ENCODE measurements at regions not wholly inside any gene's neighbourhood (a gene's known extent, or its start where the extent isn't known, plus 50 kb on each side); places are given as distances from the start of the nearest gene placed in this dataset.

DNA sequence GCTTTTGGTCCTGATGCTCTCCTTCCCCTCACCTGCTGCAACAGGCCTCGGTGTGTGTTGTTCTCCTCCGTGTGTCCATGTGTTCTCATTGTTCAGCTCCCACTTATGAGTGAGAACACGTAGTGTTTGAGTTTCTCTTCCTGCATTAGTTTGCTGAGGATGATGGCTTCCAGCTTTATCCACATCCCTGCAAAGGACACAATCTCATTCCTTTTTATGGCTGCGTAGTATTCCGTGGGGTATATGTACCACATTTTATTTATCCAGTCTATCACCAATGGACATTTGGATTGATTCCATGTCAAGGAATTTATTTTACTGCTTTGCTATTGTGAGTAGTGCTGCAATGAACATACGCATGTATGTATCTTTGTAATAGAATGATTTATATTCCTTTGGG, 116.9 kb upstream of the SIRPG start:
- POLR2A ChIA-PET (ENCODE audit: partially characterized antibody), result no interaction called here
- Histone ChIP-seq H3K27ac (ENCODE audit: low read depth, low read length) (no peak overlapping the region), H3K4me1 (ENCODE audit: insufficient read depth, low read length) (peaks cover 14% of the 10 kb centered on the region), H3K36me3 (ENCODE audit: insufficient read depth, low read length) (no peaks in the 10 kb centered on the region), H3K27me3 (ENCODE audit: insufficient read depth, low read length) (no peaks in the 10 kb centered on the region), H3K4me3 (ENCODE audit: low read length in 2 of 2) (no peak overlapping the region), H3K9me3 (ENCODE audit: control insufficient read depth in 1 of 2, low read length in 2 of 2) (no peaks in the 10 kb centered on the region)
- Mint-ChIP-seq H3K4me3 (peak overlapping the region in 1 of 8 donors; percentile 51), H3K9me3 (no peaks in the 10 kb centered on the region), H3K36me3 (no peaks in the 10 kb centered on the region), H3K4me1 (peaks cover 12 to 20% (median 15%) of the 10 kb centered on the region in 4 donors), H3K27me3 (peaks cover 0 to 2% of the 10 kb centered on the region in 2 donors), H3K27ac (no peak overlapping the region)
- intact Hi-C loops (cut with micrococcal nuclease), result no loop called here
- no peak for DNase-seq
- CTCF ChIA-PET (ENCODE audit: partially characterized antibody), result no interaction called here

- no peaks in the 10 kb centered on the region for H3K9me3 ChIP-seq (ENCODE audit: control insufficient read depth in 1 of 2, low read length in 2 of 2)
- H3K4me3 Mint-ChIP-seq, result no peak overlapping the region
- H3K27me3 ChIP-seq (ENCODE audit: insufficient read depth, low read length), result no peaks in the 10 kb centered on the region
- DNase-seq, result no peak
- no peak overlapping the region for H3K27ac Mint-ChIP-seq
- ChIA-PET CTCF (ENCODE audit: partially characterized antibody) (no interaction called here), POLR2A (ENCODE audit: partially characterized antibody) (no interaction called here)
- peaks cover 0 to 2% of the 10 kb centered on the region in 2 donors for H3K27me3 Mint-ChIP-seq
- H3K9me3 Mint-ChIP-seq, result no peaks in the 10 kb centered on the region
- H3K27ac ChIP-seq (ENCODE audit: low read depth, low read length), result no peak overlapping the region
- H3K36me3 Mint-ChIP-seq, result no peaks in the 10 kb centered on the region
- peaks cover 12 to 20% (median 15%) of the 10 kb centered on the region in 4 donors for H3K4me1 Mint-ChIP-seq
- no peak overlapping the region for H3K4me3 ChIP-seq (ENCODE audit: low read length in 2 of 2)
- intact Hi-C loops (cut with micrococcal nuclease), result no loop called here
- H3K36me3 ChIP-seq (ENCODE audit: insufficient read depth, low read length), result no peaks in the 10 kb centered on the region
- H3K4me1 ChIP-seq (ENCODE audit: insufficient read depth, low read length), result peaks cover 14% of the 10 kb centered on the region
Measured at GRCh38 chr20:1773816-1774215, 116.2 kb upstream of the SIRPG start.

DNA sequence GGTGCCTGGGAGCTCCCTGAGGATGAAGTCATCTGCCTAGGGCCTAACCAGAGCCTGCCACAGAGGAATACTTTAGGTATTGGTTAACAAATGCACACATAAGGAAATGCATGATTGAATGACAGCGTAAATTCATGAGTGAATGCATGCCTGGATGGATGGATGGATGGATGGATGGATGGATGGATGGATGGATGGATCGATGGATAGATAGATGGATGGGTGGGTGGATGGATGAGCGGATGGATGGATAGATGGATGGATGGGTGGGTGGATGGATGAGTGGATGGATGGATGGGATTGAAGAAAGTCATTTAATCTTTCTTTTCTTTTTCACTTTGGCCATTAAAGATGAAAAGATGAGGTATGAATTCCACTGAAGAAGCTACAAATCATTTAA, 111.9 kb upstream of the SIRPG start:
- H3K36me3 Mint-ChIP-seq, result no peaks in the 10 kb centered on the region
- H3K4me1 ChIP-seq (ENCODE audit: insufficient read depth, low read length), result no peaks in the 10 kb centered on the region
- H3K27me3 Mint-ChIP-seq, result no peaks in the 10 kb centered on the region
- no peak overlapping the region for H3K27ac Mint-ChIP-seq
- DNase-seq, result no peak
- H3K4me3 ChIP-seq (ENCODE audit: low read length in 2 of 2), result no peak overlapping the region
- ChIA-PET CTCF (ENCODE audit: partially characterized antibody) (interaction anchor here (0.6 to 1.5 kb wide), 3 partner anchors 8 to 22 kb away, joined by 3 to 20 read pairs (median 3); no protein-coding TSS in a partner anchor), POLR2A (ENCODE audit: partially characterized antibody) (no interaction called here)
- no peaks in the 10 kb centered on the region for H3K36me3 ChIP-seq (ENCODE audit: insufficient read depth, low read length)
- no peaks in the 10 kb centered on the region for H3K27me3 ChIP-seq (ENCODE audit: insufficient read depth, low read length)
- no peak overlapping the region for H3K27ac ChIP-seq (ENCODE audit: low read depth, low read length)
- peaks cover 0 to under 1% (median under 1%) of the 10 kb centered on the region in 4 donors for H3K4me1 Mint-ChIP-seq
- H3K9me3 Mint-ChIP-seq, result no peaks in the 10 kb centered on the region
- no peaks in the 10 kb centered on the region for H3K9me3 ChIP-seq (ENCODE audit: control insufficient read depth in 1 of 2, low read length in 2 of 2)
- no peak overlapping the region for H3K4me3 Mint-ChIP-seq
- intact Hi-C loops (cut with micrococcal nuclease), result no loop called here

GRCh38 chr20:1766731-1767130, 109.2 kb upstream of the SIRPG start:
- Histone ChIP-seq H3K27me3 (ENCODE audit: insufficient read depth, low read length) (no peaks in the 10 kb centered on the region), H3K27ac (ENCODE audit: low read depth, low read length) (no peak overlapping the region), H3K4me3 (ENCODE audit: low read length in 2 of 2) (no peak overlapping the region), H3K4me1 (ENCODE audit: insufficient read depth, low read length) (no peaks in the 10 kb centered on the region), H3K9me3 (ENCODE audit: control insufficient read depth in 1 of 2, low read length in 2 of 2) (no peaks in the 10 kb centered on the region), H3K36me3 (ENCODE audit: insufficient read depth, low read length) (no peaks in the 10 kb centered on the region)
- intact Hi-C loops (cut with micrococcal nuclease), result no loop called here
- Mint-ChIP-seq H3K36me3 (no peaks in the 10 kb centered on the region), H3K9me3 (no peaks in the 10 kb centered on the region), H3K27me3 (no peaks in the 10 kb centered on the region), H3K4me3 (no peak overlapping the region), H3K4me1 (peaks cover 0 to 2% (median under 1%) of the 10 kb centered on the region in 4 donors), H3K27ac (no peak overlapping the region)
- DNase-seq, result no peak
- POLR2A ChIA-PET (ENCODE audit: partially characterized antibody), result no interaction called here
- CTCF ChIA-PET (ENCODE audit: partially characterized antibody), result interaction anchor here (0.7 to 5.0 kb wide), 4 partner anchors 9 to 32 kb away, joined by 3 to 96 read pairs (median 4); no protein-coding TSS in a partner anchor

- Mint-ChIP-seq H3K4me1 (peaks cover 0 to 2% (median under 1%) of the 10 kb centered on the region in 4 donors), H3K27me3 (peaks cover 0 to 3% of the 10 kb centered on the region in 2 donors), H3K9me3 (no peaks in the 10 kb centered on the region), H3K4me3 (no peak overlapping the region), H3K36me3 (no peaks in the 10 kb centered on the region), H3K27ac (peak overlapping the region in 1 of 7 donors; percentile 26)
- peak in 4 of 5 donors; percentile 32 to 39 (median 34) for DNase-seq
- Histone ChIP-seq H3K27me3 (ENCODE audit: insufficient read depth, low read length) (no peaks in the 10 kb centered on the region), H3K9me3 (ENCODE audit: control insufficient read depth in 1 of 2, low read length in 2 of 2) (no peaks in the 10 kb centered on the region), H3K27ac (ENCODE audit: low read depth, low read length) (no peak overlapping the region), H3K36me3 (ENCODE audit: insufficient read depth, low read length) (no peaks in the 10 kb centered on the region), H3K4me3 (ENCODE audit: low read length in 2 of 2) (no peak overlapping the region), H3K4me1 (ENCODE audit: insufficient read depth, low read length) (no peaks in the 10 kb centered on the region)
- ChIA-PET CTCF (ENCODE audit: partially characterized antibody) (interaction anchor here (0.7 to 5.0 kb wide), 17 partner anchors 9 to 788 kb away, joined by 3 to 96 read pairs (median 4); partner anchors contain the start of gene SIRPB1), POLR2A (ENCODE audit: partially characterized antibody) (interaction anchor here (1.5 kb wide), 1 partner anchor 12 kb away, joined by 4 read pairs; no protein-coding TSS in a partner anchor)
- intact Hi-C loops (cut with micrococcal nuclease), result loop anchor here (1.0 kb wide), 1 partner anchor 13 kb away; no protein-coding TSS in a partner anchor
Measured at GRCh38 chr20:1764136-1765033, 106.8 kb upstream of the SIRPG start.

DNA sequence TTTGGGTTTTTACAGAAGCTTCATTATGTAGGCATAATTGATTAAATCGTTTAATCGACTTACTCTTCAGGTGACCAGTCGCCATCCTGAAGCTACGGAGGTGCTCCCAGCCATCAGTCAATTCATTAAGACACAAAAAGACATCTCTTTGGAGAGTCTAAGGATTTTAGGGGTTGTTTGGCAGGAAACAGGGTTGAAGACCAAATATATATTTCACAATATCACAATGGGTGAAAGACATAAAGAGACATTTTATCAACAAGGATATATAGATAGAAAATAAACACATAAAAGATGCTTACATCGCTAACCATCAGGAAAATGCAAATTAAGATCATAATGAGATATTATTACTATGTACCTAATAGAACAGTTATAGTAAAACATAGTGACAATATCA, 104.0 kb upstream of the SIRPG start:
- intact Hi-C loops (cut with micrococcal nuclease), result no loop called here
- no peak for DNase-seq
- ChIA-PET CTCF (ENCODE audit: partially characterized antibody) (interaction anchor here (1.0 kb wide), 2 partner anchors 14 to 15 kb away, joined by 3 read pairs; no protein-coding TSS in a partner anchor), POLR2A (ENCODE audit: partially characterized antibody) (no interaction called here)
- H3K27ac ChIP-seq (ENCODE audit: low read depth, low read length), result no peak overlapping the region
- Mint-ChIP-seq H3K9me3 (no peaks in the 10 kb centered on the region), H3K4me1 (peaks cover 0 to 2% (median under 1%) of the 10 kb centered on the region in 4 donors), H3K27ac (no peak overlapping the region), H3K36me3 (no peaks in the 10 kb centered on the region), H3K27me3 (peaks cover 0 to 3% of the 10 kb centered on the region in 2 donors), H3K4me3 (no peak overlapping the region)
- no peaks in the 10 kb centered on the region for H3K36me3 ChIP-seq (ENCODE audit: insufficient read depth, low read length)
- H3K27me3 ChIP-seq (ENCODE audit: insufficient read depth, low read length), result no peaks in the 10 kb centered on the region
- H3K4me3 ChIP-seq (ENCODE audit: low read length in 2 of 2), result no peak overlapping the region
- no peaks in the 10 kb centered on the region for H3K9me3 ChIP-seq (ENCODE audit: control insufficient read depth in 1 of 2, low read length in 2 of 2)
- no peaks in the 10 kb centered on the region for H3K4me1 ChIP-seq (ENCODE audit: insufficient read depth, low read length)

DNA sequence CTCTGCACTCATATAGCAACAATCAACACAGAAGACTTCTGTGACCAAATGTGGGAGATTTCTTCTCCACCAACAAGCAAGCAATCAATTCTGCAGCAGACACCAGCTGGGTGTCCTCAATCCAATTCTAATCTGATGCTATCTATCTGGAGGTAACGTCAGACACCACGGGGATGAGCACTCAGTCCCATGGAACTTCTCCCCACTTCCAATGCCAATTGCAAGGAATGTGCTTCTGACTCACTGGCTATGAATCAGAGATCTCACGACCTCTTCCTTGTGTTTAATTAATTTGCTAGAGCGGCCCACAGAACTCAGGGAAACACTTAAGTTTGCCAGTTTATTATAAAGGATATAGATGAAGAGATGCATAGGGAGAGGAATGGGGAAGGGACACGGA, 103.5 kb upstream of the SIRPG start:
- H3K4me1 Mint-ChIP-seq, result peaks cover 0 to 2% (median under 1%) of the 10 kb centered on the region in 4 donors
- intact Hi-C loops (cut with micrococcal nuclease), result no loop called here
- Histone ChIP-seq H3K9me3 (ENCODE audit: control insufficient read depth in 1 of 2, low read length in 2 of 2) (no peaks in the 10 kb centered on the region), H3K4me3 (ENCODE audit: low read length in 2 of 2) (no peak overlapping the region), H3K27ac (ENCODE audit: low read depth, low read length) (no peak overlapping the region), H3K4me1 (ENCODE audit: insufficient read depth, low read length) (no peaks in the 10 kb centered on the region), H3K27me3 (ENCODE audit: insufficient read depth, low read length) (no peaks in the 10 kb centered on the region), H3K36me3 (ENCODE audit: insufficient read depth, low read length) (no peaks in the 10 kb centered on the region)
- no peaks in the 10 kb centered on the region for H3K9me3 Mint-ChIP-seq
- DNase-seq, result no peak
- peaks cover 0 to 3% of the 10 kb centered on the region in 2 donors for H3K27me3 Mint-ChIP-seq
- H3K4me3 Mint-ChIP-seq, result no peak overlapping the region
- H3K27ac Mint-ChIP-seq, result no peak overlapping the region
- ChIA-PET CTCF (ENCODE audit: partially characterized antibody) (interaction anchor here (1.0 kb wide), 2 partner anchors 15 to 16 kb away, joined by 3 read pairs; no protein-coding TSS in a partner anchor), POLR2A (ENCODE audit: partially characterized antibody) (no interaction called here)
- H3K36me3 Mint-ChIP-seq, result no peaks in the 10 kb centered on the region
